Hepatocyte (in vitro differentiated cells): ENCODE measurements at regions not wholly inside any gene's neighbourhood (a gene's known extent, or its start where the extent isn't known, plus 50 kb on each side); places are given as distances from the start of the nearest gene placed in this dataset.

Source experiments
- DNase-seq: peaks from one replicate; pipeline ENCODE4 v3.0.0-alpha.2; 2016; ENCODE audit warnings: low spot score
- H2AFZ ChIP-seq: fragments of 200-600 bp; sonication (generic); 2 replicates; pipeline ENCODE4 v1.6.0; 2016; ENCODE audit warnings: antibody characterized with exemption, mild to moderate bottlenecking
- H3K27ac ChIP-seq: fragments of 200-600 bp; sonication (generic); 2 replicates; pipeline ENCODE4 v1.5.1; 2016; ENCODE audit warnings: mild to moderate bottlenecking
- H3K27me3 ChIP-seq: fragments of 200-600 bp; sonication (generic); 2 replicates; pipeline ENCODE4 v1.6.1; 2016
- H3K36me3 ChIP-seq: fragments of 200-600 bp; sonication (generic); replicated peaks from 2 replicates; pipeline ENCODE4 v1.5.1; 2016; ENCODE audit warnings: low read depth; ENCODE audit not compliant: insufficient read depth
- H3K4me1 ChIP-seq: fragments of 200-600 bp; sonication (generic); 2 replicates; pipeline ENCODE4 v1.5.1; 2016; ENCODE audit warnings: mild to moderate bottlenecking, moderate library complexity; ENCODE audit not compliant: insufficient read depth
- H3K4me2 ChIP-seq: fragments of 200-600 bp; sonication (generic); 2 replicates; pipeline ENCODE4 v1.6.0; 2016
- H3K4me3 ChIP-seq: fragments of 200-600 bp; sonication (generic); 2 replicates; pipeline ENCODE4 v1.5.1; 2016; ENCODE audit warnings: mild to moderate bottlenecking
- H3K79me2 ChIP-seq: fragments of 200-600 bp; sonication (generic); 2 replicates; pipeline ENCODE4 v1.6.0; 2017; ENCODE audit warnings: mild to moderate bottlenecking
- H3K9me2 ChIP-seq: fragments of 200-600 bp; sonication (generic); replicated peaks from 2 replicates; pipeline ENCODE4 v1.6.0; 2017; ENCODE audit warnings: mild to moderate bottlenecking; ENCODE audit not compliant: insufficient read depth
- H3K9me3 ChIP-seq: fragments of 200-600 bp; sonication (generic); 2 replicates; pipeline ENCODE4 v1.5.1; 2016; ENCODE audit warnings: low read depth, mild to moderate bottlenecking
- H4K20me1 ChIP-seq: fragments of 200-600 bp; sonication (generic); 2 replicates; pipeline ENCODE4 v1.6.0; 2016; ENCODE audit warnings: mild to moderate bottlenecking; ENCODE audit not compliant: insufficient read depth, poor library complexity, severe bottlenecking
- EZH2 ChIP-seq: fragments of 200-600 bp; sonication (generic); IDR thresholded peaks from 2 replicates; pipeline ENCODE4 v1.6.1; 2016; ENCODE audit warnings: antibody characterized with exemption, mild to moderate bottlenecking, borderline replicate concordance
- EZH2phosphoT487 ChIP-seq: fragments of 200-600 bp; sonication (generic); IDR thresholded peaks from one replicate; pipeline ENCODE4 v1.6.1; 2018; ENCODE audit warnings: antibody characterized with exemption, mild to moderate bottlenecking, low read depth, moderate library complexity; ENCODE audit not compliant: unreplicated experiment, severe bottlenecking
- WGBS: methylation state at CpG from one replicate; pipeline ENCODE4 v1.1.6; 2016; ENCODE audit warnings: low lambda C conversion rate; ENCODE audit errors: missing lambda C conversion rate; 5-methylcytosine and 5-hydroxymethylcytosine counted together
- TF ChIP-seq, protein P1 (sequence below): fragments of 200-600 bp; sonication (generic); IDR thresholded peaks from 2 replicates; pipeline ENCODE4 v1.5.1; 2016; ENCODE audit warnings: antibody characterized with exemption, mild to moderate bottlenecking; ENCODE audit not compliant: poor library complexity

DNA sequence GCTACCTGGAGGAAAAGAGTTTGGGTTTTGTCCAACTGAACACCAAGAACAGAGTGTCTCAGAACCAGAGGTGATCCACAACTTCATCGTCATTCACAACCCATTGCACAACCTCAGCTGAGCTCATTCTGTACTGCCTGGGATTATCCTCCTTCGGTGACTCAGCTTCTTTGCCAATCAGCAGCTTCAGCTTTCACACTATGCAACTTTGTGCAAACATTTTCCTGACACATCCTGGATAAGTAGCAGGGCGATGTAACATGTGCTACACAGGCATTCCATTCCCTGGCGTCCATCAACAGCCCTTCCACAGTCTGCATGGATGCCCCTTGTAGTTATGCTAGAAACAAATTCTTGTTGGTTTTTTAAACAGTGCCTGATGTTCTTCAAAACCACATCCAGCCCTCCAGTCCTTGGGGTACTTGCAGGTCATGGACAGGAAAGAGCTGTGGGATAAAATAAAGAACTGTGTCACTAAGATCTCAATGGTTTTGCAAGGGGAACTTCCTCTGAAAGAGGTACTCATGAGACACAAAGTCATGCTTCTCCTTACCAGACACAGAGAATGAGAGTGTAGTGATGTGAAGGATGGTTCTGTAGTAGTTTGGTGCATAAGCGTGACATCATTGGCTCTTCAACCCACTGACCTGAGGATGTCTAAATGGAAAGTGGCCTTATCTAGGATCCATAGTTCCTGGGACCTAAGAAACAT lies 478.5 kb downstream of the KIF20B start:
- H3K4me2 ChIP-seq: no peak overlapping the region
- H3K4me3 ChIP-seq: no peak overlapping the region
- no peaks in the 10 kb centered on the region for H3K4me1 ChIP-seq
- H3K27ac ChIP-seq: peak overlapping the region; percentile 80
- H2AFZ ChIP-seq: no peak overlapping the region
- H3K9me2 ChIP-seq: no peaks in the 10 kb centered on the region
- no peaks in the 10 kb centered on the region for H3K36me3 ChIP-seq
- no peak for TF ChIP-seq EZH2
- TF ChIP-seq, protein P1, sequence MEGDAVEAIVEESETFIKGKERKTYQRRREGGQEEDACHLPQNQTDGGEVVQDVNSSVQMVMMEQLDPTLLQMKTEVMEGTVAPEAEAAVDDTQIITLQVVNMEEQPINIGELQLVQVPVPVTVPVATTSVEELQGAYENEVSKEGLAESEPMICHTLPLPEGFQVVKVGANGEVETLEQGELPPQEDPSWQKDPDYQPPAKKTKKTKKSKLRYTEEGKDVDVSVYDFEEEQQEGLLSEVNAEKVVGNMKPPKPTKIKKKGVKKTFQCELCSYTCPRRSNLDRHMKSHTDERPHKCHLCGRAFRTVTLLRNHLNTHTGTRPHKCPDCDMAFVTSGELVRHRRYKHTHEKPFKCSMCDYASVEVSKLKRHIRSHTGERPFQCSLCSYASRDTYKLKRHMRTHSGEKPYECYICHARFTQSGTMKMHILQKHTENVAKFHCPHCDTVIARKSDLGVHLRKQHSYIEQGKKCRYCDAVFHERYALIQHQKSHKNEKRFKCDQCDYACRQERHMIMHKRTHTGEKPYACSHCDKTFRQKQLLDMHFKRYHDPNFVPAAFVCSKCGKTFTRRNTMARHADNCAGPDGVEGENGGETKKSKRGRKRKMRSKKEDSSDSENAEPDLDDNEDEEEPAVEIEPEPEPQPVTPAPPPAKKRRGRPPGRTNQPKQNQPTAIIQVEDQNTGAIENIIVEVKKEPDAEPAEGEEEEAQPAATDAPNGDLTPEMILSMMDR: no peak
- no peak for TF ChIP-seq EZH2phosphoT487
- no peaks in the 10 kb centered on the region for H4K20me1 ChIP-seq
- H3K9me3 ChIP-seq: no peaks in the 10 kb centered on the region
- 48% methylated on average over 5 of the region's 5 CpGs for WGBS
- H3K79me2 ChIP-seq: no peaks in the 10 kb centered on the region
- peak; percentile 78 for DNase-seq
- H3K27me3 ChIP-seq: no peaks in the 10 kb centered on the region

DNA sequence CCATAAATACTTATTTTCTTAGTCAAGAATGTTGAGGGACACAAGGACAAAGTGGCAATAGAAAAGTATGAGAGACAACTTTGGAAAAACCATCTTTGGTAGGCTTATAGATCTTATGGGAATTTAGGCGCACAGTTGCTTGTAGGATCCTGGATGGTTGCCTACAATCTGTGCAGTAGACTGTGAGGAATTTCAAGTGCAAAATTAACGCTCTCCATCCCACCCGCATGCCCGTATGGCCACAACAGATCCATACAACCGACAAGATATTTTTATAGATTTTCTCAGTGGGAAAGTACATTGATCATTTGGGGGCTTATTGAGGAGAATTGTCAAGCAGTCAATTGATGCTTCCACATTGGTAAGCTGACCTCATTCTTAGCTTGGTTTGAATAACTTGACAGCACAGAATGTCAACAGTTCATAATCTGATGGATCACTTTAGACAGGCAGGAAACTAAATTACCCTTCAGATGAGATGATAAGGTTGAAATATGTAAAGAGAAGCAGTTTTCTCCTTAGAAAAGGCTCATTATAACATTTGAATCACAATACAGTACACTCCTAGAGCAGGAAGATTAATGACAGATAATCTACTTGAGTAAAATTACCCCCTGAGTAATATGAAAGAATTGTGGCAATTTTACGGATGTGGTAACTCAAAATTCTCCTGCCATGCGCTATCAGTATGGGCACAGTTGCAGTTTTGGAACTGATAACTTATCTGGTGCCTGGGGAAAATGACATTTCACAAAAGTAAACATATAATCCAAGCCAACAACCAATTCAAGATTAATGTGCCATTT lies 479.7 kb downstream of the KIF20B start:
- TF ChIP-seq EZH2phosphoT487 (no peak), EZH2 (no peak)
- TF ChIP-seq, protein P1: no peak
- WGBS: 76% methylated on average over 7 of the region's 7 CpGs

DNA sequence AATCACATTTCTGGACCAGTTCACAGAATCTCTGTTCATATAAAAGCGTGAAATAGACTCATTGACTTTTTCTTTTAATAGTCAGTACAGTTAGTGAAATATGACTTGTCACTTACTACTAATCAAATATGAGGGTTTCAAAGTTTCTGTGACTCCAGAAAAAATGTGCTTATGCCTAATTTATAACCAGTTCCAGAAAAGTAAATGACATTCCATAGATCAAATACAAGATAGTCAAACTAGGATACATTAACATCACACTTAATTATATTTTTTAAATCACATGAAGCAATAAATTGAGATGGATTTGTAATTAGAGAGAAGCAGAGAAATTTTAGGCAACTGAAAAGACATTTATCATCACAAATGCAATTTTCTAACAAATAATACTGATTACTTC lies 491.4 kb downstream of the KIF20B start:
- 42% methylated on average over 1 of the region's 1 CpG for WGBS
- Histone ChIP-seq H3K27me3 (no peaks in the 10 kb centered on the region), H2AFZ (no peak overlapping the region), H3K9me2 (no peaks in the 10 kb centered on the region), H3K27ac (no peak overlapping the region), H3K79me2 (no peaks in the 10 kb centered on the region), H4K20me1 (no peaks in the 10 kb centered on the region), H3K36me3 (no peaks in the 10 kb centered on the region), H3K4me2 (no peak overlapping the region), H3K4me3 (no peak overlapping the region), H3K4me1 (no peaks in the 10 kb centered on the region), H3K9me3 (no peaks in the 10 kb centered on the region)
- DNase-seq: no peak
- TF ChIP-seq EZH2phosphoT487: no peak
- no peak for TF ChIP-seq EZH2
- TF ChIP-seq, protein P1: no peak

More for the DNA sequence above, 479.7 kb downstream of the KIF20B start:
- Histone ChIP-seq H3K4me3 (no peak overlapping the region), H2AFZ (no peak overlapping the region), H3K27ac (peak overlapping the region; percentile 75), H4K20me1 (no peaks in the 10 kb centered on the region), H3K9me2 (no peaks in the 10 kb centered on the region), H3K79me2 (no peaks in the 10 kb centered on the region), H3K4me2 (no peak overlapping the region), H3K9me3 (no peaks in the 10 kb centered on the region), H3K27me3 (no peaks in the 10 kb centered on the region), H3K36me3 (no peaks in the 10 kb centered on the region), H3K4me1 (no peaks in the 10 kb centered on the region)
- no peak for DNase-seq
